HG02884 (cell line): ENCODE measurements at regions not wholly inside any gene's neighbourhood (a gene's known extent, or its start where the extent isn't known, plus 50 kb on each side); places are given as distances from the start of the nearest gene placed in this dataset.
"Not testable (repeated sequence)": the region's sequence is repeated elsewhere in the genome, so short reads cannot be mapped to it uniquely, and the experiment has no call there.

ENCODE experiments used
- ATAC-seq: cut with Tn5 transposase; IDR thresholded peaks from one replicate; pipeline ENCODE4 v1.9.1; 2021; ENCODE audit warnings: mild to moderate bottlenecking, moderate library complexity; ENCODE audit not compliant: unreplicated experiment

GRCh38 chr1:235059221-235059620 lies 69.4 kb downstream of the TOMM20 start:
- no peak for ATAC-seq

GRCh38 chr1:235058695-235059094 lies 69.9 kb downstream of the TOMM20 start:
- ATAC-seq, result no peak

GRCh38 chr1:235057385-235058306 lies 71.0 kb downstream of the TOMM20 start:
- ATAC-seq, result no peak

DNA sequence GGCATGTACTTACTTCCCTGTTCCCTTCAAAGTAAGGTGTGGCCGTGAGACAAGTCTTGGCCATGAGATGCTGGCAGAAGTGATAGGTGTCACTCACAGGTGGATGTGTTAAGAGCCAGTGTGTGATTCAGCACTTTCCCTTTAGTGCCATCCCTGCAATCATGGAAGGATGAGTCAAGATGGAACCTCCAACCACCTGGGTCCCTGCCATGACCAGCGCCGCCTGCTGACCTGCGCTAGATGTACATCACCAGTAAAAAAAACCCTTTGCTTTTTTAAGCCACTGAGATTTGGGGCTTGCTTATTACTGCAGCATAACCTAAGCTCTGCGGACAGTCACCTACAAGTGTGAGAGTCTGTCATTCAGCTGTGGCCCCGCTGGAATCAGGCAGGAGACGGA lies 71.7 kb downstream of the TOMM20 start:
- no peak for ATAC-seq

- no peak for ATAC-seq
Measured at GRCh38 chr1:235054936-235055335, 73.7 kb downstream of the TOMM20 start.

DNA sequence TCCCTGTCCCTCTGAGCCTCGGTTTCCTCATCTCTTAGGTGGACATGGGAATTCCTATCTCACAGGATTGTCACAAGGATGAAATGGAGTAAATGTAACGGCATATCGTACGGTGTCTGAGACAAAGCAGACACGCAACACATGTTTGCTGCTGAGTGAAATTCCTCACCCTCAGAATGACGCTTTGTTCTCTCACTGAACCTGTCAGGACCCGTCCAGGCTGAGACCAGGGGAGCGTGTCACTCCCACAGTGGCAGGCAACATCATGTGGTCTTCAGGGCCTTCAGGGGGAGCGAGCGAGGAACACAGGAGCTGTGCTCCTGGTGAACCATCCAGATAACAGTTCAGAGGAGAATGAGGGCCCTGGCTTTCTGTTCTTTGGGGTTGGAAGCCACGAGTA lies 74.2 kb downstream of the TOMM20 start:
- ATAC-seq, result no peak

DNA sequence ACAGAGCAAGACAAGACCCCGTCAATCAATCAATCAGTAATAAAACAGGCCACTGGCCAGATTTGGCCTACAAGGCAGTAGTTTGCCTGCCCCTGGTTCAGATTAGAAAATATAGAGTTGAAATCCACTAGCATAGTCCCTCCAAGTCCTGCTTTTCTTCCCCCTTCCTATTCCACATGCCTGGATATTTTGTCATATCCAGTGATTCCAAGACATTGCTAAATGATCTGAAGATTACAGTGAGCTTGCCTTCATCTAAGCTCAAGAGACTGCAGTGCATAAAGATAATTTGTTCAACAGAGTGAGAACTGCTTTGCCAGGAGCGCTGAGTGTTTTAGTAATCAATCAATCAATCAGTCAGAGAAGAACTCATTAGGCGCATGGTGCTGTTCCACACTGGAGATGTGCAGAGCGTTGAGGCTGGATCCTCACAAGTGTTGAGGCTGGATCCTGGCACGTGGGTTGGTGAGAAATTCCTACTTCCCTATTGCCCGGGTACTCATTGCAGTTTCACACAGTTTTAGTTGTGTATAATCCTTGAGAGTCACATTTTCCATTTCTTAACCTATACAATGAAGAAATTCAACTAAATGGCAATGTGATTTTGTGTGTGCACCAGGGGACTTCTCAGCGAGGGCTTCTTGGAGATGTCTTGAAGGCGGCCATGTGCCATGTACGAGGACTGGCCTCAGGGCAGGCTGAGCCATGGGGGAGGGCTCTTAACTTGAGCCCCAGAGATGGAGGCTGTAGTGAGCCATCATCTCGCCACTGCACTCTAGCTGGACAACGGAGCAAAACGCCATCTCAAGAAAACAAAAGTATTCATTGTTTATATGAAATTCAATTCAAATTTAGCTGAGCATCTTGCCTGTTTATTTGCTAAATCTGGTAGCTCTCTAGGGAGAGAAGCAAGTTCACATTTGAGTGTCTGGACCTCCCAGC lies 76.3 kb downstream of the TOMM20 start:
- ATAC-seq, result no peak

DNA sequence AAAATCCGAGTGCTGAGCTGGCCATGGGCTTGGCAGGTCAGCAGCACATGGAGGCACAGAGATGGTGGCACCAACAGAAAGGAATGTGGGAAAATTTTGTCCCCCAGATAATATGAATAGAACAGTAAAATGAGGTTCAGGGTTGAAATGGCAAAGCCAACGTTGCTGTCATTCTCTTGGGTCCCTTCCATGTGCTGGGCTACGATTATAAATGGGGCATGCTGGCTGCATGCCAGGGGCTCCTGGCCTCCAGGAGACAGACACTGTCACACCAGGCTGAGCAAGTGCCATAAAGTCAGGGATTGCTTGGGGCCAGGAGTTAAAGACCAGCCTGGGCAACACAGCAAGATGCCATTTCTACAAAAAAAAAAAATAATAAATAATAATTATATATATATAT lies 77.1 kb downstream of the TOMM20 start:
- ATAC-seq, result no peak

DNA sequence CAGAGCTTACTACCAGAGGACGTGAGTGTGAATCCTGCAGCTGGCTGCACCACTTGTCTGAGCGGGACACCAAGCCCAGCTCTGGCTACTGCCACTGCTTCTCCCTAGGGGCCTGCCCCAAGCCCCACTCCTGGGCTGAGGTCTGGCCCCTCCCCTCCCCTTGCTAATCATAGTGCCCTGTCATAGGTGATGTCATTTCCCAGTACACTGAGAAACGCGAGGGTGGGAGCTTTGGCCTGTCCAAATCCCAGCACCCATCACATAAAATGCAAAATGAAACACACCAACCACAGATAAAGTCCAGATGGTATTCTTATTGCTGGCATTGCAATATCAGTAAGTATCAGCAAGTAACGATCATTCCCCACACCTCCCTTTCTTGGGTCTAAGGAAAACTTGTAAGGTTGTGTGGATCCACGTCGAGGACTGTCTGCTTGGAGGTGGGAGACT lies 77.7 kb downstream of the TOMM20 start:
- peak; percentile 46 for ATAC-seq

DNA sequence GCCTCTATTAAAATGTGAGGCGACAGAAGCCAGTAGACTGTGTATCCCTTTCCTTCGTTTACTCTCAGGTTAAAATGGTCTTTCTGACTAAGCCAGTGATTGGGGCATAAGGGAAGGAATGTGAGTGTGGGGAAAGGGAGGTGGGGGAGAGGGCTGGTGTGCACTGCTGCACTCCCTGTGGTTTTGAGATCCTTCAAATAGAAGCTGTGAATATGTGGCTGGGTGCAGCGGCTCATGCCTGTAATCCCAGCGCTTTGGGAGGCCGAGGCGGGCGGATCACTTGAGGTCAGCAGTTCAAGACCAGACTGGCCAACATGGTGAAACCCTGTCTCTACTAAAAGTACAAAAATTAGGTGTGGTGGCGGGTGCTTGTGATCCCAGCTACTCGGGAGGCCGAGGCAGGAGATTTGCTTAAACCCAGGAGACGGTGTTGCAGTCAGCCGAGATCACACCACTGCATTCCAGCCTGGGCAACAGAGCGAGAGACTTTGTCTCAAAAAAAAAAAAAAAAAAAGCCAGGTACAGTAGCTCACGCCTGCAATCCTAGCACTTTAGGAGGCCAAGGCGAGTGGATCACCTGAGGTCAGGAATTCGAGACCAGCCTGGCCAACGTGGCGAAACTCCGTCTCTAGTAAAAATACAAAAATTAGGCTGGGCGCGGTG lies 78.8 kb downstream of the TOMM20 start:
- ATAC-seq, result not testable (repeated sequence)

GRCh38 chr1:235049217-235049616 lies 79.4 kb downstream of the TOMM20 start:
- no peak for ATAC-seq

GRCh38 chr1:235047331-235047871 lies 81.2 kb downstream of the TOMM20 start:
- no peak for ATAC-seq

DNA sequence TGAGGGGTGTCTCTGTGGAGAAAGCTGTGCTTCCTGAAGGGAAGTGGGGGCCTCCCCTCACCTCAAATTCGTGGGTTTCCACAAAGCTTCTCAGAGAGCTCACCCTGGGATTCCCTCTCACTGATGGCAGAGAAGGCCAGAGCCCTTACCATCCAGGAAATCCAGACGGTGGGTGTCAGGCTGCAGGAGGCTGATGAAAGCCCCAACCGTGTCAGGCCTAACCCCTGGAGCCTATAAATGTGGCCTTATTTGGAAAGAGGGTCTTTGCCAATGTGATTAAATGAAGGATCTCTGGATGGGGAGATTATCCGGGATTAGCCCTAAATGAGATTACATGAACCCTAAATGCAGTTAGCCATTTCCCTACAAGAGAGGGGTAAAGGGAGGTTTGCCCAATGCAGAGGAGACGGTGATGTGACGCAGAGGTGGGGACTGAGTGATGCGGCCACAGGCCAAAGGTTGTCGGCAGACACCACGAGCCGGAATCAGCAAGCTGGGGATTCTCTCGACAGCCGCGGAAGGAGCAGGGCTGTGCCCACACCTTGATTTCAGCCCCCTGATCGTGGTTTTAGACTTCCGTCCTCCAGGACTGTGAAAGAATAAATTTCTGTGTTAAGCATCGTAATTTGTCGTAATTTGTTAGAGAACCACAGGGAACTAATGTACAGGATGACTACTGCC lies 82.6 kb downstream of the TOMM20 start:
- ATAC-seq, result no peak

DNA sequence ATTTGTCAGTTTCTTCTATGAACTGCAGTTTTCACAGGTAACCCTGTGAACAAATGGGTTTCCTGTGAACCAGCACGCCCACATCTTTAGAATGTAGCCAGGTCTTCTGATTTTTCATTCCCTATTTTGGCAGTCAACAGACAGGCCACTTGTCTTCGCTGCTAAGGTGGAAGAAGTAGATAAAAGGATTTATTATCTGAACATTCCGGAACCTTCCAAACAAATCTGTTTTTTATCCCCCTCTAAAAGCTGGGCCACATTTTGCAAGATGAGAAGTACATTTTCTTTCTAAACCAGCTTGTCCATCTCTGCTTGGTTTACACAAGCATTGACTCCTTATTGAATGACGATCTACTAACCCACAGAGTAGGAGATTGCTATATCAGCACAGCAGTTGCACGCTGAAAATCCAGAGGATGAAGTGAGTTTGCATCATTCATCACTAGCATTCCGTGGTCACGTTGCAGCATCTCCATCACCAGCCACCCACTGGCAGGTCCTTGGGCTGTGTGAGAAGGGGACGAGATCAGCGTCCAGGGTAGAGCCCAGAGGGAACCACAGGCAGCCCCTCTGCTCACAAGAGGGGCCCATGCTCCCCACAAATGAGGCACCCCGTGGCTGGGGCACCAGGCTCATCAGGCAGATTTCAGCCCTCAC lies 83.5 kb downstream of the TOMM20 start:
- no peak for ATAC-seq

DNA sequence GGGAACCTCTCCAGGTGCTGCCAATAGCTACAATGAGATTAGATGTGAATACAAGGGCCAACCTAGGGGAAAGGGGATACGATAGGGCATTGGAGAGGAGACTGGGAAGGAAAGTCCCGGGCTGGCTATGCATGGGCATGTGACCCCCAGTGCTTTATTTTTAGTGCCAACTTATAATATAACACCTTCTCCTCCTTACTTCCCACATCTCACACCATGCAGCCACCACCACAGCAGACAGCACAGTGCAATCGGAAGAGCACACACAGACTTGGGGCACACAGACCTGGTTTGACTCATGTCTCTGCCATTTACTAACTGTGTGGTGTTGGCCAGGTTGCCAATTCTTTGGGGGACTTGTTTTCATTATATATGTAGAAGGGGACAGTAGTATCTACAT lies 85.4 kb downstream of the TOMM20 start:
- no peak for ATAC-seq

DNA sequence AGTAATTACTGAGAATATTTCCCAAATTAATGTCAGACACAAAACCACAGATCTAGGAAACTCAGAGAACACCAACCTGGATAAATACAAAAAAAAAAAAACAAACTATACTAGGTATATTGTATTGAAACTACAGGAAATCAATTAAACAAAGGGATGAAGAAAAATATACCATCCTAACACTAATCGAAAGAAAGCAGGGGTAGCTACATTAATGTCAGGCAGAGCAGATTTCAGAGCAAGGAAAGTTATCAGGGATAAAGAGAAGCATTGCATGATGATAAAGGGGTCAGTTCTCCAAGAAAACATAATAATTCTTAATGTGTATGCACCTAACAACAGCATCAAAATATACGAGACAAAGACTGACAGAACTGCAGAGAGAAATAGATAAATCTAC lies 89.9 kb downstream of the TOMM20 start:
- ATAC-seq, result no peak

- no peak for ATAC-seq
Measured at GRCh38 chr1:235035928-235036327, 92.7 kb downstream of the TOMM20 start.

DNA sequence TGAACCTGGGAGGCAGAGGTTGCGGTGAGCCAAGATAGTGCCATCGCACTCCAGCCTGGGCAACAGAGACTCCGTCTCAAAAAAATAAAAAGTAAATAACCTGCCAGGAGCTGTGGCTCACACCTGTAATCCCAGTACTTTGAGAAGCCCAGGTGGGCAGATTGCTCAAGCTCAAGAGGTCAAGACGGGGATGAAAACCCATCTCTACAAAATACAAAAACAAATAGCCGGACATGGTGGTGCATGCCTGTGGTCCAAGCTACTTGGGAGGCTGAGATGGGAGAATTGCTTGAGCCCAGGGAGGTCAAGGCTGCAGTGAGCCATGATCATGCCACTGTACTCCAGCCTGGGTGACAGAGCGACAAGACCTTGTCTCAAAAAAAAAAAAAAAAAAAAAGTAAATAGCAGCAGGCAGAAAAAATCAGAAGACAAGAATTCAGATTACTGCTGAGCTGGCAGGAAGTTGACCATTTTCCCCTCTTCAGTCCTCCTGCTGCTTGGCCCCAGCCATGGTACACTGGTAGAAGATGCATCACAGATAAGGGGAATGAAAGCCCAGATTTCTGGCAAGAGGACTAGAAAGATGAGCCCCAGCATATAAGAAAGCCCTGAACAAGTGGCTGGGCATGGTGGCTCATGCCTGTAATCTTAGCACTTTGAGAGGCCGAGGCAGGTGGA lies 97.6 kb downstream of the TOMM20 start:
- no peak for ATAC-seq

DNA sequence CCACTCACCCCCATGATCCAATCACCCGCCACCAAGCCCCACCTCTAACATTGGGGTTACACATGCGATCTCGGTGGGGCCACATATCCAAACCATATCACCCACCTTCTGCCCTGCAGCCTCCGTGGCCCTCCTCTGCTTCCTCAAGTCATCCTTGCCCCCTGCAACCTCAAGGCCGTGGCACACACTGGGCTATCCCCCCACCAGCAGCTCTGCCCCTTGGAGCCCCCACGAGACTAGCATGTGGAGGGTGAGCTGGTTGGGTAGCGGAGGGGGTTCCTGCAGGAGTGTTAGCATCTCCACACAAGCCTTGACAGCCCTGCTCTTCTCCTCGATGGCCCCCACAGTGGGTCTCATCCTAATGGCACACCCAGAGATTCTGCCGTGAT lies 100.8 kb downstream of the TOMM20 start:
- ATAC-seq, result no peak
